Renal cortex interstitium (tissue), 11 donors: ENCODE measurements at regions not wholly inside any gene's neighbourhood (a gene's known extent, or its start where the extent isn't known, plus 50 kb on each side); places are given as distances from the start of the nearest gene placed in this dataset.

Experiments used
- DNase-seq, 11 donors: peaks; one replicate each; pipeline ENCODE4 v3.0.0-alpha.2; 2013; ENCODE audit warnings: low read depth in 9 of 11, low spot score in 4 of 11; ENCODE audit errors: extremely low read depth in 1 of 11

DNA sequence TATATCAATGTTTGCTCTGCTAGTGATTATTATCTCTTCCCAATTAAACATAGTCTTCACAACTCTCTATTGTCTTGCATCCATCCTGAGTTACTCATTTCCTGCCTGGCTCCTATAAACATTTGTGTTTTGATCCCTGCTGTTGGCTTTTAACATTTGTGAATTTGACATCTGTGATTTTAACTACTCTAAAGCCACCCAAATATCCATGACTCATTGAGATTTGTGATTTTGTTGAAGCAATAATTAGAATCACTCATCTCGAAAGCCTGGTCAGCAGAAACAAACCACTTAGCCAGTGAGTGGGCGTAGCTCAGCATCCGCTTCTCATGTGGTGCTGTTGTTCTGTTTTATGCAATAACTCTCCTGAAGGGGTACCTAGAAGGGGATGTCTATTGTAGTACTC lies 174.3 kb upstream of the ZBTB20 start:
- no peak for DNase-seq

DNA sequence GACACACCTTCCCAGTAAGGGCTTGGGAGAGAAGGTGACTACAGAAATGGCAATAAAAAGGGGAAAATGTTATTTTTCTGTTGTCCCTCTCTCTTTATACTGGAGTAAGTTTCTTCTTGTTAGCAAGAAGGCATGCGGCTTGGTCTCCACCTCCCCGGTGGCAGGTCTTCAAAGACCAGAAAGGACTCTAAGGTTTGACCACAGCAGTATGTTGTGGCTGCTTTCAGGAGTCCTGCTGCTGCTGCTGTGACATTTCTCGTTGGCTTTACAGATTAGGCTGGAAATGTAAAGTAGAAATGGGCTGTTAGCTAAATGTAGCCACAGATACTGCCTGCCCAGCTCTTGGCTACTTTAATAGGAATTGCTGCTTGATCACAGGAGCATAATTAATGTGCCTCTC lies 175.8 kb upstream of the ZBTB20 start:
- no peak for DNase-seq

DNA sequence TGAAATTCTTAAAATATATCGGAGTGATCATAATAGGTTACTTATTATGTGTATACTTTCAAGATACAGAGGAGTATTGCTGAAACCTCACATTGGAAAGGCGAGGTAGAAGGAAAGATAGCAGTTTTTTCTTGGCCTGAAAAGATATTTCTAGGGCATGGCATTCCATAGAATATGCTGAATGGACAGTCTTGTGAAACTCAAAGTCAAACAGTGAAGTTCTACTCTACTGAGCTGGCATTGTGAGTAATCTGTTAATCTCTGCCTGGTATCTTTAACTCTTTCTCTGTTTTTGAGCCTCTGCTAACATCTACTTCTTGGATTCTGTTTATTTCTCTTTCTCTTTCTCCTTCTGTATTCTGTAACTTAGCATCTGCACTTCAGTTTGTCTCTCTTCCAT lies 176.3 kb upstream of the ZBTB20 start:
- DNase-seq, result no peak

DNA sequence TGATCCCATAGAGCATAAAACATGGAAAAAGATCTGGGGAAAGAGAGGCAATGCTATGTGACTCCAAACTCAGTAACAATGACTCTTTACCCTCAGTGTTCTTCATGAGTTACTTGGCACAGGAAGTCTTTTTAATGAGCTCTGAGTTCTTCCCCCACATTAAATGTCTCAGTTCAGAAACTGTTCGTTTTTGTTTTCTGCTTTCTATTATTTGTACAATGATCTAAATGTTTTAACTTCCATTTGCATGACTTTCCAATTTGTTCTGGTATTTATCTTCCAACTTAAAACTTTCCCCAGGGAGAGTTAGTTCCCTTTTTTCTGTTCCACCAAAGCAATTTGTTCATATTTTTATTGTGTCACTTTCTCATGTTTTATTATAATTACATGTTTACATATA lies 177.0 kb upstream of the ZBTB20 start:
- no peak for DNase-seq

DNA sequence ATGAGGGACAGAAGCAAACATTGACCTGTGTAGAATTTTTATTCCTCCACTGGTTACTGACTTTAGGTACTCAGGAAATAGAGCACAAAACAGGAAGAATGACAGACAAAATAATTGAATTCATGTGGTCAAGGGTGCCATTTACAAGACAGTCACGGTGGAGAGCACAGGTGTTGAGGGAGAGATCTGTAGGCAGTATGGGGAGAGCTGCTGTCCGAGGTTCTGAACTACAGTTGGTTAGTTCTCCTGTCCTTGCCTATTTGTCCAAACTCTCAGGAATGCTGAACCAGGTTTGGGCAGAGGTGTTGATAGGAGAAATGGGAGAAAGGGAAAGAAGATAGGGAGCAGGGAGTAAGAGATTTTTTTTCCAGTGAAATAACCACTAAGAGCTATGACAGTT lies 178.5 kb upstream of the ZBTB20 start:
- peak; percentile 13 to 66 (median 44) for DNase-seq

DNA sequence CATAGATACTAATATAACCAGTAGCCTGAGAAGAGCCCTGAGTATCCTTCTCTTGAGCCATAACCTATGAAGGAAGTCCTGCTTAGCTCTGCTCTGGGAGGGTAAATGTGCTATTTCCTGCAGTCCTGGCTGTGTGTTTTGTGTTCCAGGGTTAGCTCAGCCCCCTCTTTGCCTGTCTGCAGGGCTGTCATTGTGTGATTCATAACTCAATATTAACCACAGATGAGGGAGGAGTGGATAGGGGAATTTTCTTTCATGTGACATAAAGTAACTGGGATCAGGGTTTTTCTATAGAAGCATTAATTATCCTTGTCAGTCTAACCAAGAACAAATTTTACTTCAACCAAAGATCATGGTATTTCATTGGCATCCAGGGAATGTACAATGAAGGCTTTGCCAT lies 183.3 kb upstream of the ZBTB20 start:
- DNase-seq, result no peak

DNA sequence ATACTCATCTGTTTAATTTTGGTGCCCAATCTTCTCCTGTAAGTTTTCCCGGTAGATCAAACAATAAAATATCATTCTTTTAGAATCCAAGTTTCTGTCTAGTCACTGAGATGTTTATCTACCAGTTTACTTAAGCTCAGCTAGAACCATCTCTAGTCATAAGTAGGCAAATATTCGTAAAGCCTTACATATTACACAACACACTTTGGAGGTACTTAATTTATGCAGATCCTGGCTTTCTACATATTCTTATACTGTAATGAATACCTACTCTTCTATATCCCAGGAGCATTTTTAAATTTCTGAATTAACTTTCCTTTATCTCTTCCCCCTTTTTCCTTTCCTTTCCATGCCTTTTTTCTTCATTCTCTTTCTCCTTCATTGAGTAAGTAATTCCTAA lies 185.9 kb upstream of the ZBTB20 start:
- DNase-seq, result no peak

DNA sequence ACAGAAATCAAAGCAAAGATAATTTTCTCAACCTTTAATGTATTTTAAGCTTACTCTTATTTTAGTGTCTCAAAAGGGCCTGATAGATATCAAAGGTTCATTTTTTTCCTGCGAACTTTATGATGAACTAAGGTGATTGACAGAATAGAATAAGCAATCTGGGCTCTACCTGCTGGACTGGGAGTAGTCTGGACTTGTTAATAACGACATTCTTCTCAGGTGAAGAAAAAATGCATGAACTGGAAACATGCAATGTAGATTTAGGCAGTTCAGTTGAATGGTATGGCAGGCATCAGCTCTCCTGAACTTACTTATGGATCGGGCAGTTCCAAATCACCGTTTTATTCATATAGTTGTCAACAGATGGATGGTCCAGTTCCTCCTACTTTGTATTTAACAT lies 189.7 kb upstream of the ZBTB20 start:
- DNase-seq, result no peak

DNA sequence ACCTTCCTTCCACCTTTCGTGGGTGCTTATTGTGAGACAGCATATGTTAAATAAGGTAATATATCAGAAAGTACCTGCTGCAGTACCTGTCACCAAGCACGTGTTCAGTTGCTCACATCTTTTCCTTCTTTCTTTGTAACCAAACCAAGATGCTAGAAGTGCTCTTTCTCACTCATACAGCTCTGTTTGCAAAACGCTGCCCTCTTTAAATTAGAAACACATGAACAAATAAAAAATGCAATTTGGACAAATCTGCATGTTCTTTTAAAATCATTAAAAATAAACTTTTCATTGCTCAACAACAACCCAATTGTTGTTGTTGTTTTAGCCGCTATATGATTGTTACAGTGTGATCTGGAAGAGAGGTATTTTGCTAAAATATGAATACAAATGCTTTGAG lies 193.5 kb upstream of the ZBTB20 start:
- no peak for DNase-seq

DNA sequence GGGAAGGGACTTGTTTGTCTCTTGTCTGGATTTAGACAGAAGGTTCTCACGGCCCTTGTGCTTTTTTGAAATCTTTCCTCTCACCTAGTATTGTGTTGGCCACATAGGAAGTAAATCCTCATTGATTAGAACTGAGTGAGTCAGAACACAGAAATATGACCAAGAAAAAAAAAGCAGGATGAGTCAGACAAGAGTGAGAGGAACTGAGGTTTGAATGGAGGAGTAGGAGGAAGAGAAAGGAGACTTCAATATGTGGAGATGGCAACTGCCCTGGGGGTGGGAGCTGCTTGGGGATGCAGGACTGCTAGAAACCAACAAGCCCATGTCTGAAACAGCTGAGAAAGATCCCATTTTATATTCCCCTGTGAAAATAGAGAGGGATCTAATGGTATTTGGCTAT lies 194.1 kb upstream of the ZBTB20 start:
- no peak for DNase-seq

DNA sequence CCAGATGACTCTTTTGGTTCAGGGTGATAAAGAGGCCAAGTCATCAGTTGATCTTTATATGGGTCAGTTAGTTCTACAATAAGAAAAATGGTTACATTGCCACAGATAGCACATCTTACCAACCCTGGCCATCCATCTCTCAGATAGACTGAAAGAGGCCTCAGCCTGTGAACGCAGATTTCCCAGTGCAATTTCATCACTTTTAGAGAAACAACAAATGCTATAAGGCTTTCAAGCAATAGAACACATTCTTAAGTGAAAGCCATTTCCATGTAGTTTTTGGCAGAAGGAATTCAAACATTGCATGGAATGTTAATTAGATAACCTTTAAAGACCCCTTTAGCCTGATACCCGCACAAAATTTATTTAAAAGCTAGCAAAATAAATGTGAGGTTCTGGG lies 200.6 kb upstream of the ZBTB20 start:
- DNase-seq, result peak in 1 of 11 donors; percentile 2

DNA sequence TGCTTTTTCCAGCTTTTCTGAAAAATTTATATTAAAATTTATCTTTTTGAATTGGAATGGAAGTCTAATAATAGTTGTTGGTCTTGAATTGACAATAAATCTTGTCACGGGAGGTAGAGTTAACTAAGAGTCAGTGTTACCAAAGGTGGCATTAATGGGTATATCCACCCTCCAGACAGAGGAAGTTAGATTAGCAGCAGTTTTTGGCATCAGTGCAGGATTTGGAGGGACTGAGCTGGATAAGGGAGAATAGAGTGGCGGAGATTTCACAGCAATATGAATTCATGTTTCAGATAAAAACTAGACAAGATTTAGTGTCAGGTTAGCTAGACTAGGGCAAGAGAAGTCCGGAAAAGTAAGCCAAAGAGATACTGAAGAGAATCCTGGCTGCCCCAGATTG lies 201.3 kb upstream of the ZBTB20 start:
- DNase-seq, result no peak

DNA sequence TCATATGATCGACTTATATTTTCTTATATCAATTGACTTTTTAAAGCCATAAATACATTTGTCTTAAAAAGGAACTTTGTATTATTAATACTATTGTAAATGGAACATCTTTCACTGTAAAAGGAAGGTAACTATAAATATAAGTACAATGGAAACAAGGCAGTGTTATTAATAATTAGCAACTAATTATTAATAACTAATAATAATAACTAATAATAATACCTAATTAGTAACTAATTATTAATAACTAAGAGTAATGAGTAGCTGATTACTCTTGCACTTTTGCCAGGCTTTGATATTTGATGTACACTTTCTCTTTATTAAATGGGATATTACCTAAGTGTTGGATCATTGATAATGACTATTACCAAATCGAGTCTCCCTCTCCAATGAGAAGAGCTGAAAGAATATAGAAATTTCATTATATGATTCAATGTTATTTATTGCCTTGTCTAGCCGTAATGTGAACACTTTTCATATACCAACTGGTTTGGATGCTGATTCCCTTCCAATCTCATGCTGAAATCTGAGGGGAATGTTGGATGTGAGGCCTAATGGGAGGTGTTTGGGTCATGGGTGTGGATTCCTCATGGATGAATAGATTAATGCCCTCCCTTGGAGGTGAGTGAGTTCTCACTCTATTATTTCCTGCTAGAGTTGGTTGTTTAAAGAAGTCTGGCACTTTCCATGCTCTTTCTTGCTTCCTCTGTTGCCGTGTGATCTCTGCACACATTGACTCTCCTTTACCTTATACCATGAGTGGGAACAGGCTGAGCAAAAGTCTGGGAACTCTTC lies 202.1 kb upstream of the ZBTB20 start:
- DNase-seq, result no peak

DNA sequence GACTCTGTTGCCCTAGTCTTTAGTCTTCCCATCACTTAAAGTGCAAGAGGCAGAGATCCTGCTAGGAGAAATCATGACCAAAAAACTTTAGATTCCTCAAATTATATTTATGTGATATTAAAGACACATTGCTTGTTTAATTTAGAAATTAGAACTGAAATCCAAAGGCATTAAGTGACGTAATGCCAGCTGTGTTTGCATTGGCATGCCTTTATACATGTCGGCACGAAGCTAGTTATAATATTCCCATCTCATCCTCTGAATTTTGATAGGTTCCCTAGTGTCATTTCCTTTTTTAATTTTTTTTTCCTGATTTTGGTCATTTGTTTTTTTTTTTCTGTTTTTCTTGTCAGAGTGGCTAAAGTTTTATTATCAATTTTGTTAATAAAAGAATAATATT lies 203.5 kb upstream of the ZBTB20 start:
- DNase-seq, result no peak

DNA sequence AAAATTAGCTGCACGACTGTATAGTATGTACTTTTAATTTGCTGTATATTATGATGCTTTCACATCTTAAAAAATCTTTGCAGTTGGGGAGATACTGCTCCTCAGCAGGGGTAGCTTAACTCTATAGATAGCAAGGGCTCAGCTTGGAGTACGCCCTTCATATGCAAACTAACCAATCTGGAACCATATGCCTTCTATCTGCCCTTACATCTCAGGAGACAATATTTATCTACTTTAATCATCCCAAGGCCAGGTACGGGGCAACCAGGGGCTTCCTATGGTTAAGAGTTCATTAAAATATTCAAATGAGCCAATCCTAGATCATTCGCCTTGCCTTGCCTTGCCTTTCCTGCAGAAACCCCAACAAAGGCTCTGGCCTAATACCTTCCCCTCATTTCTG lies 204.1 kb upstream of the ZBTB20 start:
- DNase-seq, result no peak

DNA sequence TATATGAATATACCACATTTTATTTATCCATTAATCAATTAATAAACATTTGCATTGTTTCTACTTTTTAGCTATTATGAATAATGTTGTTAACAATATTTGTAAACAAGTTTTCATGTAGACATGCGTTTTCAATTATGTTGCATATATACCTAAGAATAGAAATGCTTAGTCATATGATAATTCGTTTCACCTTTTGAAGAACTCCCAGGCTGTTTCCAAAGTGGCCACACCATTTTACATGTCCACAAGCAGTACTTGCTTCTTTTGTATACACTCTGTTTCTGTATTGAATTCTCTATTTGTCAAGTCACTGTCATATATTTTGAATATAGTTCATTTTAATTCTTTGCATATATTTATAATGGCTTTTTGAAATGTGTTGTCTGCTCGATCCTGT lies 206.9 kb upstream of the ZBTB20 start:
- no peak for DNase-seq

DNA sequence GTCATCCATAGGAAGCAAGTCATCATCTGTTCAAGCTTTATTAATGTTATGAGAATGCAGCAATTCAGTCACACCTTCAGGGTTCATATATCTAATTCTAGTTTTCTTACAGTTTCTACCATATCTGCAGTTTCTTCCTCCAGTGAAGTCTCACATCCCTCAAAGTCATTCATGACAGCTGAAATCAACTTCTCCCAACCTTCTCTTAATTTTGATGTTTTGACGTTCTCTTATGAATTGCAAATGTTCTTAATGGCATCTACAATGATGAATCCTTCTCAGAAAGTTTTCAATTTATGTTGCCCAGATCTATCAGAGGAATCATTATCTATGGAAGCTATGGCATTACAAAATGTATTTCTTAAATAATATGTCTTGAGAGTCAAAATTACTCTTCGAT lies 210.4 kb upstream of the ZBTB20 start:
- DNase-seq, result no peak

DNA sequence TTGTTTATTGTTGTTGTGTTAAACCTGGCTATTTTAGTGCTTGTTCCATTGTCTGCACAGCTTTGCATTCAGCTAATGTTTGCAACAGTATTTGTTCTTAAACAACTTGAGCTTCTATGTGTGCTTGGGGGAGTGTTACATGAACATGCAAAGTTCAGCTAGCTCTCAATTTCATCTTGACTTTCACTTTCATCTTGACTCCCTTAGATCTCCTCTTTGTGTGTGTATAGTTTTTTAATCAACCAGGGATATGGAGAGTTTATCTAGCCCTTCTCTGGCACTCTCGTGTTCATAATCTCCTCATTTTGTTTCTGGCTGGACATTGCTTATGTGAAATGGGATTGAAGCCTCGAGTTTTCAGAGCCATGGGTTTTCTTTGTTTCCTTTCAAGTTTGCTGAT lies 212.4 kb upstream of the ZBTB20 start:
- DNase-seq, result no peak

DNA sequence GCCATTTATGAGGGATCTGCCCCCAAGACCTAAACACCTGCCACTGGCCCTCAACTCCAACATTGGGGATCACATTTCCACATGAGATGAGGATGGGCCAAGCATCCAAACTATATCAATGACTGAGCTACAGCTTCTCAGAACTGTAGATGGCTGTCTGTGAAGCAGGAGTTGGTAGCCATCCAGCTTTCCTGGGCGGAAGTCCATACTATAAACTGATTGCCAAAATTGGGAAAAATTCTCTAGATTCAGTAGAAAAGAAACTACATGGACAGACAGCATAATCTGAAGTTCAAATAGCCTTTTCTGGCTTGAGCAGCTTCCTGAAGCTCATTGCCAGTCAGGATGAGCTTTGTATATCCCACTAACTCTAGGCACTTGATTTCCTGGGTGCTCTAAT lies 214.7 kb upstream of the ZBTB20 start:
- DNase-seq, result no peak

DNA sequence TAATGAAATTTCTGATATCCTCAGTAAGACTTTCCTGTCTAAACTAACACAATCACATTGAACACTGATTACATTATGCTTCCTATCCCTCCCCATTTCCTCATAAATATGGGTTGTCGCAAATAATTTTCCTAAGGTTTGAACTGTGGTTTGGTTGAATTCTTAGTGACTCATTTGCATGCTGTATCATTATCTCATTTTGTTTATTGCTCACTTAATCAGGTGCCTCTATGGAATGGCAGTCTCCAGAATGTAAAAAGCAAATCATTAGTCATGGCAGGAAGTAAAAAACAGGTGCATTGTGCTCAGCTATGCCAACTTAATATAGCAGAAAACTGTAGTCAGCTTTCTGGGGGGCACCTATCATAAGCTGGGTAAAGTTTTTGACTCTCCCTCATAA lies 216.0 kb upstream of the ZBTB20 start:
- no peak for DNase-seq

DNA sequence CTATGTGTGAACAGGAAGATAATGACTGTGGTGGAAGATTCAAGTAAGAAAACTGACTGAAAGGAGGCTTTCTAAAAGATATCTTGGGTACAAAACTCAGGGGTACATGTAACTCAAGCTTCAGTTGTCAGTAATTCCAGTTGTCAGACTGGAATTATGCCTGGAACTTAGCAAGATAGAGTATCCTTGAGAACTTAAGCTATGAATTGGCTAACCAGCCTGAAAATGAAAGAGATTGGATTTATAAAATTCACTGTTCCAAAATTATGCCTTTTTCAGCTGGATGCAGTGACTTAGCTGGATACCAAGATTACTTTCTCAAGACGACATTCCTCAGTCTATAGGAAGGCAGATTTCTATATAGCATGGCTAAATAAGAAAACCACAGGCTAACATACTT lies 221.9 kb upstream of the ZBTB20 start:
- no peak for DNase-seq

DNA sequence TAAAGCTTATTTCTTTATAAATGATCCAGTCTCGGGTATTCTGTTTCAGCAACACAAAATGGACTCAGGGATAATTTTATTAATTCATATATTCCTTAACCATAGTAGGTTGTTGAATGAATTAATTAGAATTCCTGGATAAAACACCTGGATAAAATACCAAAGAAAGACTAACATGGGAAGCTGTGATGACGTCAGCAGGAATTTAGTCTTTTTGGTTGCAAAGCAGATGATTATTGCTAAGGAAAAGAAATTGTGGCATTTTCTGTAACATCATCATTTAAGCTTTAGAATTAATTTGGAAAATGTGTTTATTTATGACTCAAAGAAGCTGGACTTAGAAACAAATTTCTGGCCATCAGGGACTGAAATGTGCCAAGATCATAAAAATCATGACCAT lies 228.3 kb upstream of the ZBTB20 start:
- DNase-seq, result no peak
